SK-N-SH (cell line): ENCODE measurements at regions not wholly inside any gene's neighbourhood (a gene's known extent, or its start where the extent isn't known, plus 50 kb on each side); places are given as distances from the start of the nearest gene placed in this dataset.

Experiments used
- CTCF ChIA-PET: fragments of 300-600, 350-600 bp; formaldehyde crosslinking; extraction: SDS; loops from one replicate; lab custom pipeline; 2021; lab: Yijun Ruan, JAX
- POLR2A ChIA-PET: fragments of 350-600 bp; sonication (Branson Sonifier 250); formaldehyde crosslinking; extraction: SDS; loops from one replicate; lab custom pipeline; 2020; ENCODE audit warnings: antibody characterized with exemption, inconsistent platforms; lab: Yijun Ruan, JAX
- DNase-seq: peaks from one replicate; pipeline ENCODE4 v3.0.0; 2012
- H2AFZ ChIP-seq: fragments of 200-600 bp; sonication (generic); 2 replicates; pipeline ENCODE4 v1.8.1; 2016; ENCODE audit warnings: antibody characterized with exemption, mild to moderate bottlenecking, low read depth
- H3F3A ChIP-seq: fragments of 200-600 bp; sonication (generic); replicated peaks from 2 replicates; pipeline ENCODE3; 2016; ENCODE audit warnings: antibody characterized with exemption, mild to moderate bottlenecking; ENCODE audit not compliant: insufficient read depth
- H3K27ac ChIP-seq, 2 experiments: fragments of 200-500 bp in 1 of 2; fragments of 200-600 bp in 1 of 2; sonication (Bioruptor generic) in 1 of 2; sonication (generic), shearing (Covaris generic) in 1 of 2; 2 replicates each; pipeline versions ENCODE4 v1.5.1 to v1.6.1; 2014 to 2016; ENCODE audit warnings: low read depth in 2 of 2, inconsistent platforms in 1 of 2, low read length in 1 of 2, mild to moderate bottlenecking in 1 of 2, mixed read lengths in 1 of 2
- H3K27me3 ChIP-seq: fragments of 200-600 bp; sonication (generic), shearing (Covaris generic); 2 replicates; pipeline ENCODE4 v1.6.1; 2016; ENCODE audit warnings: mixed run types; ENCODE audit not compliant: insufficient read depth
- H3K36me3 ChIP-seq, 2 experiments: fragments of 200-500 bp in 1 of 2; fragments of 200-600 bp in 1 of 2; sonication (Bioruptor generic) in 1 of 2; sonication (generic) in 1 of 2; replicated peaks in 1 of 2; 2 replicates each; pipeline versions ENCODE3 to v1.5.1; 2014 to 2016; ENCODE audit warnings: low read length in 1 of 2, mild to moderate bottlenecking in 1 of 2; ENCODE audit not compliant: insufficient read depth in 2 of 2, control insufficient read depth in 1 of 2
- H3K4me1 ChIP-seq, 2 experiments: fragments of 200-500 bp in 1 of 2; fragments of 200-600 bp in 1 of 2; sonication (Bioruptor generic) in 1 of 2; sonication (generic), shearing (Covaris generic) in 1 of 2; 2 replicates each; pipeline versions ENCODE4 v1.5.1 to v1.6.1; 2014 to 2016; ENCODE audit warnings: low read depth in 1 of 2, low read length in 1 of 2, mixed run types in 1 of 2; ENCODE audit not compliant: insufficient read depth in 2 of 2, control insufficient read depth in 1 of 2
- H3K4me2 ChIP-seq: fragments of 200-600 bp; sonication (generic), shearing (Covaris generic); 2 replicates; pipeline ENCODE4 v1.6.1; 2017; ENCODE audit warnings: mixed run types
- H3K4me3 ChIP-seq, 2 experiments: fragments of 200-500 bp in 1 of 2; fragments of 200-600 bp in 1 of 2; sonication (Bioruptor generic) in 1 of 2; sonication (generic), shearing (Covaris generic) in 1 of 2; 2 replicates each; pipeline versions ENCODE4 v1.5.1 to v1.8.1; 2014 to 2016; ENCODE audit warnings: low read depth in 2 of 2, inconsistent platforms in 1 of 2, low read length in 1 of 2, mild to moderate bottlenecking in 1 of 2, mixed read lengths in 1 of 2, moderate library complexity in 1 of 2
- H3K79me2 ChIP-seq: fragments of 200-600 bp; sonication (generic); 2 replicates; pipeline ENCODE4 v1.8.1; 2017; ENCODE audit warnings: mild to moderate bottlenecking; ENCODE audit not compliant: insufficient read depth
- H3K9ac ChIP-seq: fragments of 200-600 bp; sonication (generic); 2 replicates; pipeline ENCODE4 v1.6.1; 2017; ENCODE audit warnings: mixed run types
- H3K9me2 ChIP-seq: fragments of 200-600 bp; sonication (generic); 2 replicates; pipeline ENCODE4 v1.6.1; 2017; ENCODE audit warnings: mixed run types
- H3K9me3 ChIP-seq: fragments of 200-600 bp; sonication (generic); 2 replicates; pipeline ENCODE4 v1.6.1; 2017; ENCODE audit warnings: mixed run types, mild to moderate bottlenecking, moderate library complexity
- H4K20me1 ChIP-seq: fragments of 200-600 bp; sonication (generic); 2 replicates; pipeline ENCODE4 v1.6.1; 2017; ENCODE audit warnings: mild to moderate bottlenecking, mixed run types; ENCODE audit not compliant: insufficient read depth
- CHD2 ChIP-seq: fragments of 150-350 bp; IDR thresholded peaks from 2 replicates; pipeline ENCODE4 v1.6.1; 2018; ENCODE audit warnings: low read length; ENCODE audit not compliant: partially characterized antibody
- ELF1 ChIP-seq: IDR thresholded peaks from 2 replicates; pipeline ENCODE4 v1.4.0; 2012
- FOSL2 ChIP-seq: IDR thresholded peaks from 2 replicates; pipeline ENCODE4 v1.4.0; 2012; ENCODE audit warnings: low read depth, mild to moderate bottlenecking, moderate library complexity, borderline replicate concordance
- FOXJ3 ChIP-seq: sonication (generic); formaldehyde crosslinking; IDR thresholded peaks from 2 replicates; pipeline ENCODE4 v1.5.1; 2020; ENCODE audit warnings: mild to moderate bottlenecking, missing genetic modification reagents
- FOXM1 ChIP-seq: IDR thresholded peaks from 2 replicates; pipeline ENCODE4 v1.4.0; 2012; ENCODE audit warnings: low read depth, mild to moderate bottlenecking
- GATA2 ChIP-seq: sonication (generic); formaldehyde crosslinking; IDR thresholded peaks from 2 replicates; pipeline ENCODE4 v1.5.0; 2020; ENCODE audit warnings: mild to moderate bottlenecking, missing genetic modification reagents
- JUND ChIP-seq: IDR thresholded peaks from 2 replicates; pipeline ENCODE4 v1.4.0; 2012
- MEF2A ChIP-seq: IDR thresholded peaks from 2 replicates; pipeline ENCODE4 v1.4.0; 2012; ENCODE audit warnings: low read depth, borderline replicate concordance
- MXI1 ChIP-seq: IDR thresholded peaks from 2 replicates; pipeline ENCODE4 v1.6.1; 2012; ENCODE audit warnings: mild to moderate bottlenecking, low read depth, low read length, improper control_type of control experiment
- NRF1 ChIP-seq: IDR thresholded peaks from 2 replicates; pipeline ENCODE4 v1.6.1; 2012; ENCODE audit warnings: low read depth, mild to moderate bottlenecking, low read length
- RAD21 ChIP-seq: IDR thresholded peaks from 2 replicates; pipeline ENCODE4 v1.6.1; 2012; ENCODE audit warnings: mild to moderate bottlenecking, low read length
- RFX5 ChIP-seq: IDR thresholded peaks from 2 replicates; pipeline ENCODE4 v1.6.1; 2012; ENCODE audit warnings: mild to moderate bottlenecking, improper control_type of control experiment, low read length
- RXRA ChIP-seq: IDR thresholded peaks from 2 replicates; pipeline ENCODE4 v1.4.0; 2012; ENCODE audit warnings: low read depth, mild to moderate bottlenecking, borderline replicate concordance
- SIN3A ChIP-seq: IDR thresholded peaks from 2 replicates; pipeline ENCODE4 v1.6.1; 2012; ENCODE audit warnings: low read depth, mild to moderate bottlenecking, low read length, moderate library complexity, borderline replicate concordance
- YY1 ChIP-seq: IDR thresholded peaks from 2 replicates; pipeline ENCODE4 v1.4.0; 2012; ENCODE audit warnings: low read depth, mild to moderate bottlenecking
- WGBS: methylation state at CpG from one replicate; pipeline ENCODE4 v1.1.6; 2017; ENCODE audit warnings: low lambda C conversion rate; 5-methylcytosine and 5-hydroxymethylcytosine counted together
- TF ChIP-seq, protein P1 (sequence below): IDR thresholded peaks from 2 replicates; pipeline ENCODE4 v1.4.0; 2012; ENCODE audit warnings: low read depth, borderline replicate concordance
- TF ChIP-seq, protein P2 (sequence below): IDR thresholded peaks from 2 replicates; pipeline ENCODE4 v1.4.0; 2012; ENCODE audit warnings: low read depth, borderline replicate concordance
- TF ChIP-seq, protein P3 (sequence below): fragments of 150-350 bp; IDR thresholded peaks from 2 replicates; pipeline ENCODE4 v1.6.1; 2017; ENCODE audit warnings: antibody characterized with exemption, low read length, low read depth, borderline replicate concordance
- TF ChIP-seq, protein P4 (sequence below): IDR thresholded peaks from 2 replicates; pipeline ENCODE4 v1.4.0; 2012; ENCODE audit warnings: low read depth
- TF ChIP-seq, protein P5 (sequence below): fragments of 150-350 bp; IDR thresholded peaks from 2 replicates; pipeline ENCODE4 v1.6.1; 2016; ENCODE audit warnings: mild to moderate bottlenecking, low read depth, low read length

DNA sequence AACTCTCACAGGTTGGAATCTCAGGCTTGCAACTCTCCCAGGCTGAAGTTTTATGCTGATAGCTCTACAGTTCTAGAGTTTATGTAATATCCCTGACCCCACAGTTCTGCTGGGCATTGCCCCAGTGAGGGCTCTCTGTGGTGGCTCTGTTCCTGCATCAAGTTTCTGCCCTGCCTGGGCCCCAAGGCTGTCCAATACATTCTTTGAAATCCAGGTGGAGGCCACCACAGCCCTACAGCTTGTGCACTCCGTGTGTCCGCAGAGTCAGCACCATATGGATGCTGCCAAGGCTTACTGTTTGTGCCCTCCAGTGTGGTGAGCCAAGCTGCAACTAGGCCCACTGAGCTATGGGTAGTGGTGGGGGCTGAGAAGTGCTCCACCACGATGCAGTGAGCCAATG is 1141.2 kb upstream of the EPHA6 start:
- H3F3A ChIP-seq = no peaks in the 10 kb centered on the region
- H3K4me3 ChIP-seq = no peak overlapping the region
- no peak overlapping the region for H2AFZ ChIP-seq
- no peak overlapping the region for H3K9ac ChIP-seq
- 28% methylated on average over 3 of the region's 3 CpGs for WGBS
- no peaks in the 10 kb centered on the region for H3K9me2 ChIP-seq
- POLR2A ChIA-PET = no interaction called here
- H3K36me3 ChIP-seq = no peaks in the 10 kb centered on the region
- H3K4me1 ChIP-seq = no peaks in the 10 kb centered on the region
- H4K20me1 ChIP-seq = no peaks in the 10 kb centered on the region
- TF ChIP-seq RAD21 (no peak), FOSL2 (no peak), MEF2A (no peak), MXI1 (no peak), GATA2 (CRISPR knock-in tag) (no peak), ELF1 (no peak), FOXM1 (no peak), SIN3A (no peak), RXRA (no peak), CHD2 (no peak), JUND (no peak), FOXJ3 (CRISPR knock-in tag) (no peak), NRF1 (no peak), RFX5 (no peak), YY1 (no peak)
- TF ChIP-seq, protein P1, sequence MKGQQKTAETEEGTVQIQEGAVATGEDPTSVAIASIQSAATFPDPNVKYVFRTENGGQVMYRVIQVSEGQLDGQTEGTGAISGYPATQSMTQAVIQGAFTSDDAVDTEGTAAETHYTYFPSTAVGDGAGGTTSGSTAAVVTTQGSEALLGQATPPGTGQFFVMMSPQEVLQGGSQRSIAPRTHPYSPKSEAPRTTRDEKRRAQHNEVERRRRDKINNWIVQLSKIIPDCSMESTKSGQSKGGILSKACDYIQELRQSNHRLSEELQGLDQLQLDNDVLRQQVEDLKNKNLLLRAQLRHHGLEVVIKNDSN = no peak
- TF ChIP-seq, protein P2, sequence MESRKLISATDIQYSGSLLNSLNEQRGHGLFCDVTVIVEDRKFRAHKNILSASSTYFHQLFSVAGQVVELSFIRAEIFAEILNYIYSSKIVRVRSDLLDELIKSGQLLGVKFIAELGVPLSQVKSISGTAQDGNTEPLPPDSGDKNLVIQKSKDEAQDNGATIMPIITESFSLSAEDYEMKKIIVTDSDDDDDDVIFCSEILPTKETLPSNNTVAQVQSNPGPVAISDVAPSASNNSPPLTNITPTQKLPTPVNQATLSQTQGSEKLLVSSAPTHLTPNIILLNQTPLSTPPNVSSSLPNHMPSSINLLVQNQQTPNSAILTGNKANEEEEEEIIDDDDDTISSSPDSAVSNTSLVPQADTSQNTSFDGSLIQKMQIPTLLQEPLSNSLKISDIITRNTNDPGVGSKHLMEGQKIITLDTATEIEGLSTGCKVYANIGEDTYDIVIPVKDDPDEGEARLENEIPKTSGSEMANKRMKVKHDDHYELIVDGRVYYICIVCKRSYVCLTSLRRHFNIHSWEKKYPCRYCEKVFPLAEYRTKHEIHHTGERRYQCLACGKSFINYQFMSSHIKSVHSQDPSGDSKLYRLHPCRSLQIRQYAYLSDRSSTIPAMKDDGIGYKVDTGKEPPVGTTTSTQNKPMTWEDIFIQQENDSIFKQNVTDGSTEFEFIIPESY = no peak
- TF ChIP-seq, protein P3, sequence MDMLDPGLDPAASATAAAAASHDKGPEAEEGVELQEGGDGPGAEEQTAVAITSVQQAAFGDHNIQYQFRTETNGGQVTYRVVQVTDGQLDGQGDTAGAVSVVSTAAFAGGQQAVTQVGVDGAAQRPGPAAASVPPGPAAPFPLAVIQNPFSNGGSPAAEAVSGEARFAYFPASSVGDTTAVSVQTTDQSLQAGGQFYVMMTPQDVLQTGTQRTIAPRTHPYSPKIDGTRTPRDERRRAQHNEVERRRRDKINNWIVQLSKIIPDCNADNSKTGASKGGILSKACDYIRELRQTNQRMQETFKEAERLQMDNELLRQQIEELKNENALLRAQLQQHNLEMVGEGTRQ = no peak
- TF ChIP-seq, protein P4, sequence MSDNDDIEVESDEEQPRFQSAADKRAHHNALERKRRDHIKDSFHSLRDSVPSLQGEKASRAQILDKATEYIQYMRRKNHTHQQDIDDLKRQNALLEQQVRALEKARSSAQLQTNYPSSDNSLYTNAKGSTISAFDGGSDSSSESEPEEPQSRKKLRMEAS = no peak
- TF ChIP-seq, protein P5, sequence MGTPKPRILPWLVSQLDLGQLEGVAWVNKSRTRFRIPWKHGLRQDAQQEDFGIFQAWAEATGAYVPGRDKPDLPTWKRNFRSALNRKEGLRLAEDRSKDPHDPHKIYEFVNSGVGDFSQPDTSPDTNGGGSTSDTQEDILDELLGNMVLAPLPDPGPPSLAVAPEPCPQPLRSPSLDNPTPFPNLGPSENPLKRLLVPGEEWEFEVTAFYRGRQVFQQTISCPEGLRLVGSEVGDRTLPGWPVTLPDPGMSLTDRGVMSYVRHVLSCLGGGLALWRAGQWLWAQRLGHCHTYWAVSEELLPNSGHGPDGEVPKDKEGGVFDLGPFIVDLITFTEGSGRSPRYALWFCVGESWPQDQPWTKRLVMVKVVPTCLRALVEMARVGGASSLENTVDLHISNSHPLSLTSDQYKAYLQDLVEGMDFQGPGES = no peak
- CTCF ChIA-PET = no interaction called here
- H3K27me3 ChIP-seq = no peaks in the 10 kb centered on the region
- no peaks in the 10 kb centered on the region for H3K79me2 ChIP-seq
- H3K4me2 ChIP-seq = no peak overlapping the region
- H3K9me3 ChIP-seq = no peaks in the 10 kb centered on the region
- H3K27ac ChIP-seq = no peak overlapping the region
- DNase-seq = no peak
